SK-N-SH treated with all-trans-retinoic acid at 6 μM for 48 hours (cell line): ENCODE measurements at regions not wholly inside any gene's neighbourhood (a gene's known extent, or its start where the extent isn't known, plus 50 kb on each side); places are given as distances from the start of the nearest gene placed in this dataset.

Experiments used
- ARNTL ChIP-seq: fragments of 450-650 bp; formaldehyde crosslinking; IDR thresholded peaks from 2 replicates; pipeline ENCODE4 v1.5.0; 2020; ENCODE audit warnings: low read depth, mild to moderate bottlenecking, moderate library complexity, borderline replicate concordance
- CSDC2 ChIP-seq: fragments of 250-450 bp; sonication (Bioruptor Pico); IDR thresholded peaks from 2 replicates; pipeline ENCODE4 v1.5.0; 2020; ENCODE audit warnings: mild to moderate bottlenecking, moderate library complexity
- CSRNP3 ChIP-seq: fragments of 250-450 bp; sonication (Bioruptor Pico); IDR thresholded peaks from 2 replicates; pipeline ENCODE4 v1.5.1; 2021; ENCODE audit warnings: mild to moderate bottlenecking, moderate library complexity
- RARB ChIP-seq: fragments of 250-450 bp; sonication (Bioruptor Pico); IDR thresholded peaks from 2 replicates; pipeline ENCODE4 v1.8.0; 2021; ENCODE audit warnings: mild to moderate bottlenecking, moderate library complexity
- ZFP3 ChIP-seq: fragments of 250-450 bp; sonication (Bioruptor Pico); IDR thresholded peaks from 2 replicates; pipeline ENCODE4 v1.5.0; 2020; ENCODE audit warnings: mild to moderate bottlenecking, moderate library complexity
- ZFP30 ChIP-seq: fragments of 450-650 bp; formaldehyde crosslinking; IDR thresholded peaks from 2 replicates; pipeline ENCODE4 v1.5.0; 2022; ENCODE audit warnings: mild to moderate bottlenecking, moderate library complexity
- TF ChIP-seq, protein P1 (sequence below): fragments of 250-450 bp; sonication (Bioruptor Pico); IDR thresholded peaks from 2 replicates; pipeline ENCODE4 v1.8.0; 2020; ENCODE audit warnings: mild to moderate bottlenecking, moderate library complexity, borderline replicate concordance

DNA sequence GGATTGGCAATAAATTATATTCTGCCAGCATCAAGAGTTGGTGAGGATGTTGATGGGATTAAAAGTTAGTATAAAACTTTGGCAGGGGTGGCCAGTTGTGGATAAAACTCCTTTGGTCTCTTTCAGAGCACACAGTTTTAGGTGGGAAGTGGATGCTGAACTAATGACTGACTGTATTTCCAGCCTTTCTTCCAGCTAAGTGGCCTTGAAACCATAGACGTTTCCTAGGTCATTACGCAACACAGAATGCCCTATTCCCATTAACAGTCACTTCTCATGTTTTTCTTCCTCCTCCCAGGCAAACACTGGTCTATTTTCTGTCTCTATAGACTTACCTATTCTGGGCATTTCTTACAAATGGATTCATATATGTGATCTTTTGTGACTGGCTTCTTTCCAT lies 467.4 kb downstream of the NEBL start:
- TF ChIP-seq CSDC2 (CRISPR knock-in tag) (no peak), ZFP3 (CRISPR knock-in tag) (no peak), RARB (CRISPR knock-in tag) (no peak), ARNTL (CRISPR knock-in tag) (no peak), ZFP30 (CRISPR knock-in tag) (no peak), CSRNP3 (CRISPR knock-in tag) (no peak)
- TF ChIP-seq, protein P1, sequence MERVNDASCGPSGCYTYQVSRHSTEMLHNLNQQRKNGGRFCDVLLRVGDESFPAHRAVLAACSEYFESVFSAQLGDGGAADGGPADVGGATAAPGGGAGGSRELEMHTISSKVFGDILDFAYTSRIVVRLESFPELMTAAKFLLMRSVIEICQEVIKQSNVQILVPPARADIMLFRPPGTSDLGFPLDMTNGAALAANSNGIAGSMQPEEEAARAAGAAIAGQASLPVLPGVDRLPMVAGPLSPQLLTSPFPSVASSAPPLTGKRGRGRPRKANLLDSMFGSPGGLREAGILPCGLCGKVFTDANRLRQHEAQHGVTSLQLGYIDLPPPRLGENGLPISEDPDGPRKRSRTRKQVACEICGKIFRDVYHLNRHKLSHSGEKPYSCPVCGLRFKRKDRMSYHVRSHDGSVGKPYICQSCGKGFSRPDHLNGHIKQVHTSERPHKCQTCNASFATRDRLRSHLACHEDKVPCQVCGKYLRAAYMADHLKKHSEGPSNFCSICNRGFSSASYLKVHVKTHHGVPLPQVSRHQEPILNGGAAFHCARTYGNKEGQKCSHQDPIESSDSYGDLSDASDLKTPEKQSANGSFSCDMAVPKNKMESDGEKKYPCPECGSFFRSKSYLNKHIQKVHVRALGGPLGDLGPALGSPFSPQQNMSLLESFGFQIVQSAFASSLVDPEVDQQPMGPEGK (CRISPR knock-in tag): no peak
